Ascending aorta (tissue), 2 donors: ENCODE measurements at regions not wholly inside any gene's neighbourhood (a gene's known extent, or its start where the extent isn't known, plus 50 kb on each side); places are given as distances from the start of the nearest gene placed in this dataset.

Experiments used
- DNase-seq, 2 donors: peaks; one replicate each; pipeline ENCODE4 v3.0.0-alpha.2; 2019; ENCODE audit warnings: low spot score in 2 of 2
- H3K27ac ChIP-seq, 2 donors: fragments of 200-600 bp; sonication (generic); one replicate each; pipeline ENCODE4 v1.5.1; 2016 to 2017; ENCODE audit warnings: mild to moderate bottlenecking in 1 of 2
- H3K27me3 ChIP-seq: fragments of 200-600 bp; sonication (generic); one replicate; pipeline ENCODE4 v1.5.1; 2017
- H3K36me3 ChIP-seq, 2 donors: fragments of 200-600 bp; sonication (generic); one replicate each; pipeline ENCODE4 v1.5.1; 2016
- H3K4me1 ChIP-seq, 2 donors: fragments of 200-600 bp; sonication (generic); one replicate each; pipeline ENCODE4 v1.5.1; 2016 to 2017; ENCODE audit warnings: mild to moderate bottlenecking in 1 of 2
- H3K4me3 ChIP-seq, 2 donors: fragments of 200-600 bp; sonication (generic); one replicate each; pipeline ENCODE4 v1.5.1; 2016 to 2017; ENCODE audit warnings: mild to moderate bottlenecking in 1 of 2
- H3K9me3 ChIP-seq, 2 donors: fragments of 200-600 bp; sonication (generic); one replicate each; pipeline ENCODE4 v1.5.1; 2016
- intact Hi-C: fragments of 100-400 bp; cut with DNase I; formaldehyde crosslinking; loops from one replicate; pipeline ENCODE4 v1.15.1; 2023
- TF ChIP-seq, protein P1 (sequence below), 3 experiments: fragments of 200-600 bp in 2 of 3; fragments of 450-650 bp in 1 of 3; sonication (generic) in 2 of 3; IDR thresholded peaks; one replicate each; pipeline ENCODE4 v1.5.1; 2016 to 2019; ENCODE audit warnings: antibody characterized with exemption in 3 of 3, mild to moderate bottlenecking in 1 of 3, moderate library complexity in 1 of 3

DNA sequence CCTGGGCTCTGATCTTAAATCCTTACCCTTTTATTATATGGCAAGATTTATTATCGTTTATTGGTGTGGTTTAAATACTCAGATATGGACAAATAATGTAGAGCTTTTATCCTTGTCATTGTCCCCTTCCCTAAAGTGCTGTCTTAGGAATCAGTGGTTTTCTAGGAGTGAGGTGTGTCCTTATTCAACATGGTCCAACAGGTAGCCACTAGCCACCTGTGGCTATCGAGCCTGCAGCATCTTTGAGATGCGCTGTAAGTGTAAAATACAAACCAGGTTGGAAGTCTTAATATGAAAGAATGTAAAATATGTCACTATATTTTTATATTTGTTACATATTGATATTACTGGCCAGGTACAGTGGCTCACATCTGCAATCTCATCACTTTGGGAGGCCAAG, 82.4 kb upstream of the BASP1 start:
- Histone ChIP-seq H3K4me3 (no peak overlapping the region), H3K9me3 (no peaks in the 10 kb centered on the region), H3K27ac (no peak overlapping the region), H3K27me3 (no peaks in the 10 kb centered on the region), H3K4me1 (peaks cover 0 to under 1% of the 10 kb centered on the region in 2 donors), H3K36me3 (no peaks in the 10 kb centered on the region)
- intact Hi-C loops, result no loop called here
- TF ChIP-seq, protein P1, sequence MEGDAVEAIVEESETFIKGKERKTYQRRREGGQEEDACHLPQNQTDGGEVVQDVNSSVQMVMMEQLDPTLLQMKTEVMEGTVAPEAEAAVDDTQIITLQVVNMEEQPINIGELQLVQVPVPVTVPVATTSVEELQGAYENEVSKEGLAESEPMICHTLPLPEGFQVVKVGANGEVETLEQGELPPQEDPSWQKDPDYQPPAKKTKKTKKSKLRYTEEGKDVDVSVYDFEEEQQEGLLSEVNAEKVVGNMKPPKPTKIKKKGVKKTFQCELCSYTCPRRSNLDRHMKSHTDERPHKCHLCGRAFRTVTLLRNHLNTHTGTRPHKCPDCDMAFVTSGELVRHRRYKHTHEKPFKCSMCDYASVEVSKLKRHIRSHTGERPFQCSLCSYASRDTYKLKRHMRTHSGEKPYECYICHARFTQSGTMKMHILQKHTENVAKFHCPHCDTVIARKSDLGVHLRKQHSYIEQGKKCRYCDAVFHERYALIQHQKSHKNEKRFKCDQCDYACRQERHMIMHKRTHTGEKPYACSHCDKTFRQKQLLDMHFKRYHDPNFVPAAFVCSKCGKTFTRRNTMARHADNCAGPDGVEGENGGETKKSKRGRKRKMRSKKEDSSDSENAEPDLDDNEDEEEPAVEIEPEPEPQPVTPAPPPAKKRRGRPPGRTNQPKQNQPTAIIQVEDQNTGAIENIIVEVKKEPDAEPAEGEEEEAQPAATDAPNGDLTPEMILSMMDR (IDR thresholded peaks at IDR 0.05), result no peak
- no peak for DNase-seq

DNA sequence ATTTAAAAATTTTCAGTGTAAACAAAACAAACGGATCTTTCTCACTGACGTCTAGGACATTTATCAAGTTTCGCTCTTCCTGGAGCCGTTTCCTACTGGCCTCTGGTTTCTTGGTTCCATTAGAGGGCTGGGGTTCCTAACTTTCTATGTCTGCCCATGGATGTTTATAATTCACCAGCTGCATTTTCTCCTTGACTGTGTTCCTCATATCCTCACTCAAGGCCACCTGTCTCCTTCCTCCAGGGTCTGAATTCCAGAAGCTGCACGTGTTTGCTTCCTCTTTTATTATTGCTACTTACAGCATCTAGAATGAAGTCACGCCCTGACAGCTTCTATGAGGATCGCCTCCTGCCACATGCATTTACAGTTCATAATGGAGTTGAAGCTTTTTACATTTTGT, 74.1 kb upstream of the BASP1 start:
- H3K27ac ChIP-seq, result no peak overlapping the region
- no peaks in the 10 kb centered on the region for H3K36me3 ChIP-seq
- no peaks in the 10 kb centered on the region for H3K9me3 ChIP-seq
- intact Hi-C loops, result no loop called here
- DNase-seq, result no peak
- H3K4me1 ChIP-seq, result no peaks in the 10 kb centered on the region
- H3K27me3 ChIP-seq, result no peaks in the 10 kb centered on the region
- TF ChIP-seq, protein P1 (IDR thresholded peaks at IDR 0.05), result no peak
- H3K4me3 ChIP-seq, result no peak overlapping the region

- Histone ChIP-seq H3K9me3 (no peaks in the 10 kb centered on the region), H3K27me3 (no peaks in the 10 kb centered on the region), H3K36me3 (no peaks in the 10 kb centered on the region), H3K4me3 (no peak overlapping the region), H3K4me1 (no peaks in the 10 kb centered on the region), H3K27ac (no peak overlapping the region)
- TF ChIP-seq, protein P1 (IDR thresholded peaks at IDR 0.05), result no peak
- DNase-seq, result no peak
- intact Hi-C loops, result no loop called here
Measured at GRCh38 chr5:17146280-17146841, 71.1 kb upstream of the BASP1 start.

GRCh38 chr5:17147170-17147569, 70.3 kb upstream of the BASP1 start:
- DNase-seq, result no peak
- Histone ChIP-seq H3K4me1 (no peaks in the 10 kb centered on the region), H3K9me3 (no peaks in the 10 kb centered on the region), H3K36me3 (no peaks in the 10 kb centered on the region), H3K27ac (no peak overlapping the region), H3K4me3 (no peak overlapping the region), H3K27me3 (no peaks in the 10 kb centered on the region)
- TF ChIP-seq, protein P1 (IDR thresholded peaks at IDR 0.05), result no peak
- intact Hi-C loops, result no loop called here

DNA sequence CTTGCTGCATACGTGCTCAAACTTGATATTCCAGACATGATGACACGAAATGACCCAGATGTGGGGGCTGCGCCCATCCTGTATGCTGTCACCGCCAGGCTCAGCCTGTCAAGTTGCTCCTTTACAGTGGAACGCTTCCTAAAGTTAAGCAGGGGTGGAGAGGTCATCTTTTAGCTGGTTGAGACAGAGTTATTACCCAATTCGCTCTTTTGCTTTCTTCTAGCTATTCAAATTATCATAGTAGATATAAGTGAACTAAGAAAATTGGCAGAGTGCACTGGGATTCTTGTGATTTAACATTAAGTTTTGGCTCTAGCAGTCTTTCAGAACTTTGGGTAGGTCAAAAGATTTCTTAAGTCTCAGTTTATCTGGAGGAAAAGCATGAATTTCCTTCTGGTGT, 69.8 kb upstream of the BASP1 start:
- TF ChIP-seq, protein P1 (IDR thresholded peaks at IDR 0.05), result no peak

DNA sequence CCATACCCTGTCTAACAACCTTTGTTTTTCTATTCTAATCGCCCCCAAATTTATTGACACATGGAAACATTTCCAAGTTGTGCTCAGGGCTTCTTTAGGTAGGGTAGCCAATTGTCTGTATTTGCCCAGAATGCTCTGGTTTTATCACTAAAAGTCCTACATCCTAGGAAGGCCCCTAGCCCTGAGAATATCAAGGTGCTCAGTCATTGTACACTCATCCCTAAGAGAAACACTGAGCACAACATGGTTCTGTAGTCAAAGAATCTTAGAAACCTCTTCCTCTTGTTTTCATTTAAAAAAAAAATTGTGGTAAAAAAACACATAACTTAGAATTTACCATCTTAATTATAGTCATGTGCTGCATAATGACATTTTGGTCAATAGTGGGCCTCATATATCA, 69.0 kb upstream of the BASP1 start:
- intact Hi-C loops, result no loop called here
- TF ChIP-seq, protein P1 (IDR thresholded peaks at IDR 0.05), result no peak
- Histone ChIP-seq H3K9me3 (no peaks in the 10 kb centered on the region), H3K4me1 (no peaks in the 10 kb centered on the region), H3K4me3 (no peak overlapping the region), H3K27me3 (no peaks in the 10 kb centered on the region), H3K36me3 (no peaks in the 10 kb centered on the region), H3K27ac (no peak overlapping the region)
- DNase-seq, result no peak

More for the DNA sequence above, 69.8 kb upstream of the BASP1 start:
- no peaks in the 10 kb centered on the region for H3K9me3 ChIP-seq
- H3K4me3 ChIP-seq, result no peak overlapping the region
- intact Hi-C loops, result no loop called here
- no peaks in the 10 kb centered on the region for H3K27me3 ChIP-seq
- H3K4me1 ChIP-seq, result no peaks in the 10 kb centered on the region
- no peaks in the 10 kb centered on the region for H3K36me3 ChIP-seq
- H3K27ac ChIP-seq, result no peak overlapping the region
- no peak for DNase-seq
